HepG2 (cell line): ENCODE measurements at regions not wholly inside any gene's neighbourhood (a gene's known extent, or its start where the extent isn't known, plus 50 kb on each side); places are given as distances from the start of the nearest gene placed in this dataset.

Experiments
- HOXA9 ChIP-seq: sonication (generic); formaldehyde crosslinking; IDR thresholded peaks from 2 replicates; pipeline ENCODE4 v1.8.1; 2022; ENCODE audit warnings: missing genetic modification reagents, mild to moderate bottlenecking, moderate library complexity, borderline replicate concordance
- NR1H2 ChIP-seq: sonication (generic); formaldehyde crosslinking; IDR thresholded peaks from 2 replicates; pipeline ENCODE4 v1.8.1; 2022; ENCODE audit warnings: low read depth, missing genetic modification reagents, borderline replicate concordance
- TBX3 ChIP-seq: fragments of 450-650 bp; IDR thresholded peaks from 2 replicates; pipeline ENCODE4 v1.6.1; 2017; ENCODE audit warnings: antibody characterized with exemption, mild to moderate bottlenecking, inconsistent platforms, borderline replicate concordance
- ZNF232 ChIP-seq: sonication (generic); formaldehyde crosslinking; IDR thresholded peaks from 2 replicates; pipeline ENCODE4 v1.4.0; 2020; ENCODE audit warnings: missing genetic modification reagents, borderline replicate concordance
- ZNF407 ChIP-seq: sonication (generic); formaldehyde crosslinking; IDR thresholded peaks from one replicate; pipeline ENCODE4 v1.5.1; 2020; ENCODE audit warnings: mild to moderate bottlenecking, missing genetic modification reagents; ENCODE audit errors: not compliant biosample characterization
- ZNF468 ChIP-seq: sonication (generic); formaldehyde crosslinking; IDR thresholded peaks from 2 replicates; pipeline ENCODE4 v1.8.0; 2022; ENCODE audit warnings: mild to moderate bottlenecking, moderate library complexity, missing genetic modification reagents
- ZNF670 ChIP-seq: sonication (generic); formaldehyde crosslinking; IDR thresholded peaks from 2 replicates; pipeline ENCODE4 v1.8.0; 2022; ENCODE audit warnings: mild to moderate bottlenecking, missing genetic modification reagents, borderline replicate concordance

DNA sequence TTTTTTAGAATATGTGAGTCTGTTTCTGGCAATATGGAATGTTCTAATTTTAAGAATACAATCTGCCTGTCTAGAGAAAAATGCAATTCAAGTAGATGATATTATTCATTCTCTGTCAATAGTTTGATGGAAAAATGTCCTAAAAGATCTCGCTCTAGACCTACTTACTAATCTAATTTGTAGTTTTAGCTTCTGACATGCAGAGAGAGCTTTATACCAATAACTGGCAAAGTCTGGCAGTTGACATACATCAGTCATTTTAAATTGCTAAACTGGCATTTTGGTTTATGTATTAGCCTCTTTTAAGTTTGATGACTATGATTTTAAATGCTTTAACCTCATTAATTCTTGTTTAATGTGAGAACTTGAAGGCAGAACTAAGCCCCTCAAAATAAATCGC is 355.0 kb upstream of the CDH10 start (continued):
- no peak for TF ChIP-seq ZNF407
- TF ChIP-seq ZNF232 (CRISPR knock-in tag): no peak
- TF ChIP-seq HOXA9 (CRISPR knock-in tag): no peak
- no peak for TF ChIP-seq ZNF468 (CRISPR knock-in tag)
- no peak for TF ChIP-seq ZNF670 (CRISPR knock-in tag)
- no peak for TF ChIP-seq NR1H2 (CRISPR knock-in tag)
- no peak for TF ChIP-seq TBX3
